ENCODE measurements at regions not wholly inside any gene's neighbourhood (a gene's known extent, or its start where the extent isn't known, plus 50 kb on each side); places are given as distances from the start of the nearest gene placed in this dataset.

DNA sequence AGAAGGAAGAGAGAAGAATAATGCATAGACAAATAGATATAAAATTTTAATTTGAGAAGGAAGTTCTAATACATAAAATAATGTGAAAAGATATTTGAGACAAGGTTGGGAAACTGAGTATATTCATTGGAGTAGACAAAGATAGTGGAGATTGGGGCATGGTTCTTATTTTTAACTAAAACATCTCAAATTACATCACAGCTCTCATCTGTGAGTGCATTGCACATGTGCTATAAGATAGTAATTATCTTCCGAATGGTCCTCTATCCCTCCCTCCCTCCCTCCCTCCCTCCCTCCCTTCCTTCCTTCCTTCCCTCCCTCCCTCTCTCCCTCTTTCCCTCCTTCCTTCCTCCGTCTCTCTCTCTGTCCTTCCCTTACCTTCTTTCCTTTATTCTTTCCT, 1104.0 kb upstream of the FLRT2 start:
- H3K9me3 ChIP-seq (ENCODE audit: control insufficient read depth, insufficient read depth, low read depth, low read length): no peaks in the 10 kb centered on the region
- no peak overlapping the region for H3K27ac ChIP-seq (ENCODE audit: low read length)
- TF ChIP-seq REST (IDR thresholded peaks at IDR 0.05; ENCODE audit: insufficient read depth in 1 of 2, low read depth in 2 of 2, low read length in 1 of 2): no peak
- TF ChIP-seq, protein P1, sequence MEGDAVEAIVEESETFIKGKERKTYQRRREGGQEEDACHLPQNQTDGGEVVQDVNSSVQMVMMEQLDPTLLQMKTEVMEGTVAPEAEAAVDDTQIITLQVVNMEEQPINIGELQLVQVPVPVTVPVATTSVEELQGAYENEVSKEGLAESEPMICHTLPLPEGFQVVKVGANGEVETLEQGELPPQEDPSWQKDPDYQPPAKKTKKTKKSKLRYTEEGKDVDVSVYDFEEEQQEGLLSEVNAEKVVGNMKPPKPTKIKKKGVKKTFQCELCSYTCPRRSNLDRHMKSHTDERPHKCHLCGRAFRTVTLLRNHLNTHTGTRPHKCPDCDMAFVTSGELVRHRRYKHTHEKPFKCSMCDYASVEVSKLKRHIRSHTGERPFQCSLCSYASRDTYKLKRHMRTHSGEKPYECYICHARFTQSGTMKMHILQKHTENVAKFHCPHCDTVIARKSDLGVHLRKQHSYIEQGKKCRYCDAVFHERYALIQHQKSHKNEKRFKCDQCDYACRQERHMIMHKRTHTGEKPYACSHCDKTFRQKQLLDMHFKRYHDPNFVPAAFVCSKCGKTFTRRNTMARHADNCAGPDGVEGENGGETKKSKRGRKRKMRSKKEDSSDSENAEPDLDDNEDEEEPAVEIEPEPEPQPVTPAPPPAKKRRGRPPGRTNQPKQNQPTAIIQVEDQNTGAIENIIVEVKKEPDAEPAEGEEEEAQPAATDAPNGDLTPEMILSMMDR (IDR thresholded peaks at IDR 0.05): no peak
- no peak for TF ChIP-seq POLR2AphosphoS5 (IDR thresholded peaks at IDR 0.05; ENCODE audit: low read depth, low read length)
- TF ChIP-seq SIN3A (IDR thresholded peaks at IDR 0.05; ENCODE audit: borderline replicate concordance, insufficient read depth, low read depth, low read length): no peak
- TF ChIP-seq TCF7L2 (IDR thresholded peaks at IDR 0.05; ENCODE audit: low read depth, low read length): no peak
- no peak overlapping the region for H3K4me3 ChIP-seq (ENCODE audit: low read depth in 2 of 2, low read length in 2 of 2)
- H3K36me3 ChIP-seq (ENCODE audit: control insufficient read depth, insufficient read depth, low read length): no peaks in the 10 kb centered on the region
- ChIA-PET CTCF (no interaction called here), POLR2A (no interaction called here)
- in situ Hi-C loops (cut with HindIII; ENCODE audit: low pct_unique_long_range_greater_than_20kb, low sequenced_read_pairs): no loop called here
- H3K27me3 ChIP-seq (ENCODE audit: control insufficient read depth, insufficient read depth, low read length): no peaks in the 10 kb centered on the region
- H3K4me1 ChIP-seq (ENCODE audit: control insufficient read depth, insufficient read depth, low read length): no peaks in the 10 kb centered on the region
- intact Hi-C loops (cut with micrococcal nuclease; ENCODE audit: unreplicated experiment): no loop called here
- DNase-seq (ENCODE audit: low read depth, low spot score): no peak
- BruUV-seq (replicated peaks): no TSS peak
- ATAC-seq: no peak

DNA sequence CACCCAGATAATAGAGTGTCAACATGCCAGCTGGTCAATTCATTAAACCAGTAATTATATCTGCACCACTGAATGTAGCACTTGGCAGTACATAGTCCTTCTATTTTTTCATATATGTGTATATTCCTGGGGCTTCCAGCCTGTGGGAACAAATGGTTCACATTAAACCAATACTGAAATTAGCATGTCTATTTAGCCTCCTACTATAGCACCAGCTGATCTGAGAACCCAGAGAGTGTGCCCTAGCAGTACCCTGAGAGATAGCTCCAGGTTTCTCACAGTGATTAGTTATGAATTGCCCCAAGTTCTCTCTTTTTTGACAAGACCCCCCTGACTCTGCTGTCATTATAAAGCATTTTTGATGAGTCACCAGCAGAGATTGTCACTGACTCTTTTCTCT, 1097.3 kb upstream of the FLRT2 start:
- POLR2A ChIA-PET: no interaction called here
- no peak overlapping the region for H3K4me3 ChIP-seq (ENCODE audit: low read depth in 2 of 2, low read length in 2 of 2)
- in situ Hi-C loops (cut with HindIII; ENCODE audit: low pct_unique_long_range_greater_than_20kb, low sequenced_read_pairs) (no loop called here), intact Hi-C loops (cut with micrococcal nuclease; ENCODE audit: unreplicated experiment) (no loop called here)
- H3K27me3 ChIP-seq (ENCODE audit: control insufficient read depth, insufficient read depth, low read length): no peaks in the 10 kb centered on the region
- no peak for DNase-seq (ENCODE audit: low read depth, low spot score)
- H3K36me3 ChIP-seq (ENCODE audit: control insufficient read depth, insufficient read depth, low read length): no peaks in the 10 kb centered on the region
- TF ChIP-seq SIN3A (IDR thresholded peaks at IDR 0.05; ENCODE audit: borderline replicate concordance, insufficient read depth, low read depth, low read length): no peak
- TF ChIP-seq, protein P1 (IDR thresholded peaks at IDR 0.05): no peak
- no peak for TF ChIP-seq REST (IDR thresholded peaks at IDR 0.05; ENCODE audit: insufficient read depth in 1 of 2, low read depth in 2 of 2, low read length in 1 of 2)
- TF ChIP-seq POLR2AphosphoS5 (IDR thresholded peaks at IDR 0.05; ENCODE audit: low read depth, low read length): no peak
- no peak for TF ChIP-seq TCF7L2 (IDR thresholded peaks at IDR 0.05; ENCODE audit: low read depth, low read length)
- H3K9me3 ChIP-seq (ENCODE audit: control insufficient read depth, insufficient read depth, low read depth, low read length): no peaks in the 10 kb centered on the region
- ATAC-seq: no peak
- no peaks in the 10 kb centered on the region for H3K4me1 ChIP-seq (ENCODE audit: control insufficient read depth, insufficient read depth, low read length)
- BruUV-seq (replicated peaks): no TSS peak
- no peak overlapping the region for H3K27ac ChIP-seq (ENCODE audit: low read length)
- CTCF ChIA-PET: no interaction called here
